HCT116 (cell line): ENCODE measurements at regions not wholly inside any gene's neighbourhood (a gene's known extent, or its start where the extent isn't known, plus 50 kb on each side); places are given as distances from the start of the nearest gene placed in this dataset.

Experiments used
- ATAC-seq: fragments of 200-7000 bp; cut with Tn5 transposase; 2 replicates; pipeline ENCODE4 v1.9.1; 2020; ENCODE audit warnings: mild to moderate bottlenecking, moderate library complexity
- BruUV-seq: library from RNA; stranded (reverse); fragments of 400-500 nt; replicated peaks from 2 replicates; lab custom pipeline; 2021; lab: Mats Ljungman, UMichigan
- CTCF ChIA-PET: fragments of 300-600 bp; sonication (Branson Sonifier 250); formaldehyde crosslinking; loops from one replicate; lab custom pipeline; 2021; ENCODE audit warnings: antibody characterized with exemption; lab: Charles Lee
- POLR2A ChIA-PET: fragments of 300-600, 350-600 bp; sonication (Branson Sonifier 250); formaldehyde crosslinking; loops from one replicate; lab custom pipeline; 2021; ENCODE audit warnings: antibody characterized with exemption; lab: Charles Lee
- RAD21 ChIA-PET, 2 experiments: fragments of 300-600 bp; sonication (Branson Sonifier 250); formaldehyde crosslinking; loops; one replicate each; lab custom pipeline; 2023; ENCODE audit warnings: low total read pairs in 2 of 2; ENCODE audit not compliant: uncharacterized antibody in 2 of 2, unreplicated experiment in 2 of 2, low non-redundant PET in 1 of 2; lab: Charles Lee
- DNase-seq: peaks from one replicate; pipeline ENCODE4 v3.0.0-alpha.2; 2010; ENCODE audit warnings: low read depth, low spot score
- H2AFZ ChIP-seq: fragments of 200-600 bp; shearing (Covaris generic), sonication (generic); 2 replicates; pipeline ENCODE4 v1.6.1; 2017; ENCODE audit warnings: low read depth, mixed run types, mixed read lengths, antibody characterized with exemption, low read length; ENCODE audit not compliant: poor library complexity, severe bottlenecking
- H3K27ac ChIP-seq: 2 replicates; pipeline ENCODE4 v1.5.1; 2012; ENCODE audit warnings: low read depth, low read length
- H3K27me3 ChIP-seq: fragments of 200-600 bp; sonication (generic); 2 replicates; pipeline ENCODE4 v1.6.1; 2016; ENCODE audit warnings: mixed run types, low read length, mixed read lengths; ENCODE audit not compliant: insufficient read depth
- H3K36me3 ChIP-seq, 2 experiments: fragments of 200-500 bp in 1 of 2; fragments of 200-600 bp in 1 of 2; sonication (Bioruptor generic) in 1 of 2; sonication (generic) in 1 of 2; 2 replicates each; pipeline versions ENCODE4 v1.5.1 to v1.6.1; 2014 to 2016; ENCODE audit warnings: low read length in 2 of 2, inconsistent platforms in 1 of 2, mixed read lengths in 1 of 2, mixed run types in 1 of 2; ENCODE audit not compliant: insufficient read depth in 2 of 2, control insufficient read depth in 1 of 2
- H3K4me1 ChIP-seq, 2 experiments: fragments of 200-600 bp in 1 of 2; sonication (generic) in 1 of 2; 2 replicates each; pipeline versions ENCODE4 v1.5.1 to v1.6.1; 2012 to 2017; ENCODE audit warnings: low read length in 2 of 2, inconsistent platforms in 1 of 2, mild to moderate bottlenecking in 1 of 2, mixed read lengths in 1 of 2, mixed run types in 1 of 2, moderate library complexity in 1 of 2; ENCODE audit not compliant: insufficient read depth in 2 of 2, control insufficient read depth in 1 of 2
- H3K4me2 ChIP-seq: fragments of 200-600 bp; sonication (generic); 2 replicates; pipeline ENCODE4 v1.6.1; 2017; ENCODE audit warnings: mixed run types, low read length, mixed read lengths
- H3K4me3 ChIP-seq, 2 experiments: fragments of 200-600 bp in 1 of 2; sonication (generic) in 1 of 2; replicated peaks in 1 of 2; 2 replicates each; pipeline ENCODE4 v1.5.1; 2011 to 2016; ENCODE audit warnings: low read length in 2 of 2, control low read depth in 1 of 2, low read depth in 1 of 2, mild to moderate bottlenecking in 1 of 2, mixed read lengths in 1 of 2, mixed run types in 1 of 2
- H3K79me2 ChIP-seq: fragments of 200-600 bp; sonication (generic); 2 replicates; pipeline ENCODE4 v1.6.1; 2017; ENCODE audit warnings: mild to moderate bottlenecking, mixed run types, low read length, moderate library complexity, mixed read lengths; ENCODE audit not compliant: insufficient read depth
- H3K9ac ChIP-seq: fragments of 200-600 bp; sonication (generic); 2 replicates; pipeline ENCODE4 v1.6.1; 2016; ENCODE audit warnings: low read length, mixed read lengths
- H3K9me2 ChIP-seq: fragments of 200-600 bp; sonication (generic), shearing (Covaris generic); 2 replicates; pipeline ENCODE4 v1.6.1; 2017; ENCODE audit warnings: mixed run types, mild to moderate bottlenecking, moderate library complexity; ENCODE audit not compliant: insufficient read depth
- H3K9me3 ChIP-seq, 2 experiments: fragments of 200-500 bp in 1 of 2; fragments of 200-600 bp in 1 of 2; sonication (Bioruptor generic) in 1 of 2; sonication (generic) in 1 of 2; 2 replicates each; pipeline ENCODE4 v1.6.1; 2014 to 2017; ENCODE audit warnings: low read length in 2 of 2, mixed read lengths in 2 of 2, inconsistent platforms in 1 of 2, low read depth in 1 of 2, mild to moderate bottlenecking in 1 of 2, mixed run types in 1 of 2, moderate library complexity in 1 of 2; ENCODE audit not compliant: control insufficient read depth in 1 of 2, insufficient read depth in 1 of 2
- H4K20me1 ChIP-seq: fragments of 200-600 bp; sonication (generic), shearing (Covaris generic); 2 replicates; pipeline ENCODE4 v1.6.1; 2017; ENCODE audit warnings: mixed run types, mild to moderate bottlenecking, moderate library complexity; ENCODE audit not compliant: insufficient read depth
- CEBPB ChIP-seq: IDR thresholded peaks from 2 replicates; pipeline ENCODE4 v1.6.1; 2012; ENCODE audit warnings: low read depth
- EGR1 ChIP-seq: IDR thresholded peaks from 2 replicates; pipeline ENCODE4 v1.6.1; 2012; ENCODE audit warnings: low read depth
- ELF1 ChIP-seq: IDR thresholded peaks from 2 replicates; pipeline ENCODE4 v1.6.1; 2012; ENCODE audit warnings: low read depth, borderline replicate concordance
- EZH2phosphoT487 ChIP-seq: fragments of 200-600 bp; IDR thresholded peaks from 2 replicates; pipeline ENCODE4 v1.6.1; 2018; ENCODE audit warnings: antibody characterized with exemption, borderline replicate concordance
- JUND ChIP-seq: IDR thresholded peaks from 2 replicates; pipeline ENCODE4 v1.6.1; 2012
- POLR2AphosphoS5 ChIP-seq: IDR thresholded peaks from 2 replicates; pipeline ENCODE4 v1.6.1; 2011; ENCODE audit warnings: mild to moderate bottlenecking, low read depth, low read length, moderate library complexity
- SIN3A ChIP-seq: IDR thresholded peaks from 2 replicates; pipeline ENCODE4 v1.6.1; 2012; ENCODE audit warnings: low read depth
- SP1 ChIP-seq: IDR thresholded peaks from 2 replicates; pipeline ENCODE4 v1.6.1; 2012; ENCODE audit warnings: low read depth
- TCF7L2 ChIP-seq: IDR thresholded peaks from 2 replicates; pipeline ENCODE4 v1.7.0; 2011; ENCODE audit warnings: borderline replicate concordance, inconsistent platforms; ENCODE audit not compliant: insufficient read depth, insufficient read length; ENCODE audit errors: extremely low read depth
- YY1 ChIP-seq: IDR thresholded peaks from 2 replicates; pipeline ENCODE4 v1.6.1; 2011; ENCODE audit warnings: low read length, low read depth, moderate library complexity, mild to moderate bottlenecking; ENCODE audit not compliant: insufficient replicate concordance; ENCODE audit errors: extremely low read depth
- ZFX ChIP-seq: fragments of 450-650 bp; IDR thresholded peaks from 2 replicates; pipeline ENCODE4 v1.6.1; 2017
- ZNF274 ChIP-seq: fragments of 200-500 bp; sonication (Bioruptor generic); IDR thresholded peaks from 2 replicates; pipeline ENCODE4 v1.6.1; 2014; ENCODE audit warnings: mild to moderate bottlenecking, low read depth, low read length, inconsistent platforms
- intact Hi-C: fragments of 100-400 bp; cut with micrococcal nuclease; formaldehyde crosslinking; loops from 2 replicates; pipeline ENCODE4 v1.10.0; 2022
- TF ChIP-seq, protein P1 (sequence below): IDR thresholded peaks from 2 replicates; pipeline ENCODE4 v1.6.1; 2012; ENCODE audit warnings: low read depth

GRCh38 chr13:80871481-80871880 lies 530.6 kb upstream of the SPRY2 start:
- intact Hi-C loops: no loop called here
- CTCF ChIA-PET: no interaction called here
- TF ChIP-seq TCF7L2 (no peak), SIN3A (no peak), EGR1 (no peak), YY1 (no peak), ZFX (no peak), POLR2AphosphoS5 (no peak), EZH2phosphoT487 (no peak), CEBPB (no peak), JUND (no peak), SP1 (no peak), ELF1 (no peak), ZNF274 (no peak)
- TF ChIP-seq, protein P1, sequence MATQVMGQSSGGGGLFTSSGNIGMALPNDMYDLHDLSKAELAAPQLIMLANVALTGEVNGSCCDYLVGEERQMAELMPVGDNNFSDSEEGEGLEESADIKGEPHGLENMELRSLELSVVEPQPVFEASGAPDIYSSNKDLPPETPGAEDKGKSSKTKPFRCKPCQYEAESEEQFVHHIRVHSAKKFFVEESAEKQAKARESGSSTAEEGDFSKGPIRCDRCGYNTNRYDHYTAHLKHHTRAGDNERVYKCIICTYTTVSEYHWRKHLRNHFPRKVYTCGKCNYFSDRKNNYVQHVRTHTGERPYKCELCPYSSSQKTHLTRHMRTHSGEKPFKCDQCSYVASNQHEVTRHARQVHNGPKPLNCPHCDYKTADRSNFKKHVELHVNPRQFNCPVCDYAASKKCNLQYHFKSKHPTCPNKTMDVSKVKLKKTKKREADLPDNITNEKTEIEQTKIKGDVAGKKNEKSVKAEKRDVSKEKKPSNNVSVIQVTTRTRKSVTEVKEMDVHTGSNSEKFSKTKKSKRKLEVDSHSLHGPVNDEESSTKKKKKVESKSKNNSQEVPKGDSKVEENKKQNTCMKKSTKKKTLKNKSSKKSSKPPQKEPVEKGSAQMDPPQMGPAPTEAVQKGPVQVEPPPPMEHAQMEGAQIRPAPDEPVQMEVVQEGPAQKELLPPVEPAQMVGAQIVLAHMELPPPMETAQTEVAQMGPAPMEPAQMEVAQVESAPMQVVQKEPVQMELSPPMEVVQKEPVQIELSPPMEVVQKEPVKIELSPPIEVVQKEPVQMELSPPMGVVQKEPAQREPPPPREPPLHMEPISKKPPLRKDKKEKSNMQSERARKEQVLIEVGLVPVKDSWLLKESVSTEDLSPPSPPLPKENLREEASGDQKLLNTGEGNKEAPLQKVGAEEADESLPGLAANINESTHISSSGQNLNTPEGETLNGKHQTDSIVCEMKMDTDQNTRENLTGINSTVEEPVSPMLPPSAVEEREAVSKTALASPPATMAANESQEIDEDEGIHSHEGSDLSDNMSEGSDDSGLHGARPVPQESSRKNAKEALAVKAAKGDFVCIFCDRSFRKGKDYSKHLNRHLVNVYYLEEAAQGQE: no peak
- no peaks in the 10 kb centered on the region for H3K79me2 ChIP-seq
- H4K20me1 ChIP-seq: no peaks in the 10 kb centered on the region
- no peak overlapping the region for H3K4me2 ChIP-seq
- H3K9ac ChIP-seq: no peak overlapping the region
- no peaks in the 10 kb centered on the region for H3K27me3 ChIP-seq
- POLR2A ChIA-PET: no interaction called here
- DNase-seq: no peak
- BruUV-seq: no TSS peak
- H3K4me1 ChIP-seq: no peaks in the 10 kb centered on the region
- H3K4me3 ChIP-seq: no peak overlapping the region
- H3K9me3 ChIP-seq: no peaks in the 10 kb centered on the region
- no peak overlapping the region for H3K27ac ChIP-seq
- no peaks in the 10 kb centered on the region for H3K36me3 ChIP-seq
- H2AFZ ChIP-seq: no peak overlapping the region
- ATAC-seq: no peak
- H3K9me2 ChIP-seq: no peaks in the 10 kb centered on the region
- RAD21 ChIA-PET: no interaction called here
